GM21619 (cell line): ENCODE measurements at regions not wholly inside any gene's neighbourhood (a gene's known extent, or its start where the extent isn't known, plus 50 kb on each side); places are given as distances from the start of the nearest gene placed in this dataset.
A peak's percentile ranks its signal among the peaks of the same experiment; 100 is the strongest.
"Not testable (repeated sequence)": the region's sequence is repeated elsewhere in the genome, so short reads cannot be mapped to it uniquely, and the experiment has no call there.

Experiments used
- ATAC-seq: cut with Tn5 transposase; IDR thresholded peaks from one replicate; pipeline ENCODE4 v1.9.1; 2021; ENCODE audit not compliant: unreplicated experiment

DNA sequence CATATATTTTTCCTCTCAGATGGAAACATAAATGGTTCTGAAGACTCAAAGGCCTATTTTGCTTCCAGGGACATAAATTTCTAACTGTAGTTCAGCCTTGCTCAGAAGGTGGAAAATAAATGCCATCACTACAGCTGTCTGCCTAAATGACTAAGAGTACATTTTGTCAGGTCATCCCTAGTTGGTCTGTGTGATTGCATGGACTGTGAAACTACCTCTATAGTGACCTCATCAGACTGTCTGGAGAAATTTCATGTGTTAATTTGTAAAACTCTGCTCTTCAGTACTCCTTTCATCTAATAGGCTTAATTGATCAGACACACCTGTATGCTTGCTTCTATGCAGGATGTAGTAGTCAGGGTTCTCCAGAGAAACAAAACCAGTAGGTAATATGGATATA lies 886.9 kb downstream of the AMY1C start:
- ATAC-seq, result peak; percentile 71

DNA sequence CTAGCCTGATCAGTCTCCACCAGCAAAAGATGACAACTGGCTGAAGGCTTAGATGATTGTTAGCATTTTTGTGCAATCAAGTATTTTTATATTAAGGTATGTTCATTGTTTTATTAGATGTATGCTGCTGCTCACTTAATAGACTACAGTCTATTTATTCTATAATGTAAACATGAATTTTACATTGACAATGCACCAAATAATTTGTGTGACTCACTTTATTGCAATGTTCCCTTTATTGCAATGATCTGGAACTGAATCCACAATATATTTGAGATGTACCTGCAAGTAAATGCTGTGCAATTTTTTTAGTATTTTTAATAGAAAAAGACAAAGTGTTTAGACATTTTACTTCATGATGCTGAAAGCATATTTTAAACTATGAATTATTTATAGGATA lies 896.5 kb downstream of the AMY1C start:
- ATAC-seq, result no peak

DNA sequence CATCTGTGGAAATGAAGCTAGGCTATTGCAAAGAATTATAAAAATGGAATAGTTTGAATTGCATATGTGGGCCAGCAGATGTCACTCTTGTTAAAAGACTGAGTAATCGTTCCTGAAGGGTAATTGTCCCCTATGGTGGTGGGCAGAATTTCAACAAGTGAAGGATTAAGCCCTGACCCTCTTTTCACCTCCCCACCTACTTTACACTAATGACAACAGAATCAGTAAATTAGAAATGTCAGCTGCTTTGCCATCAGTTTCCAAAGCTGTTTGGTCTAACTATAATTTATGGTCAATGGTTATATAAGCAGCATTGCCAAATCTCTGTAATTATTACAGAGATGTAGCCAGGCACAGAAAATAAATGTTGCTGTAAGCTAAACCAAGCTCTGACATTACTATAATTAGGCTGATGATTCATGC lies 898.6 kb downstream of the AMY1C start:
- peak; percentile 62 for ATAC-seq

DNA sequence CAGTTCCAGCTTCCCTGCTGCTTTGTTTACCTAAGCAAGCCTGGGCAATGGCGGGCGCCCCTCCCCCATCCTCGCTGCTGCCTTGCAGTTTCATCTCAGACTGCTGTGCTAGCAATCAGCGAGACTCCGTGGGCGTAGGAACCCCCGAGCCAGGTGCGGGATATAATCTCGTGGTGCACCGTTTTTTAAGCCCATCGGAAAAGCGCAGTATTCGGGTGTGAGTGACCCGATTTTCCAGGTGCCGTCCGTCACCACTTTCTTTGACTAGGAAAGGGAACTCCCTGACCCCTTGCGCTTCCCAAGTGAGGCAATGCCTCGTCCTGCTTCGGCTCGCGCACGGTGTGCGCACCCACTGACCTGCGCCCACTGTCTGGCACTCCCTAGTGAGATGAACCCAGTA lies 914.7 kb downstream of the AMY1C start:
- ATAC-seq, result not testable (repeated sequence)

DNA sequence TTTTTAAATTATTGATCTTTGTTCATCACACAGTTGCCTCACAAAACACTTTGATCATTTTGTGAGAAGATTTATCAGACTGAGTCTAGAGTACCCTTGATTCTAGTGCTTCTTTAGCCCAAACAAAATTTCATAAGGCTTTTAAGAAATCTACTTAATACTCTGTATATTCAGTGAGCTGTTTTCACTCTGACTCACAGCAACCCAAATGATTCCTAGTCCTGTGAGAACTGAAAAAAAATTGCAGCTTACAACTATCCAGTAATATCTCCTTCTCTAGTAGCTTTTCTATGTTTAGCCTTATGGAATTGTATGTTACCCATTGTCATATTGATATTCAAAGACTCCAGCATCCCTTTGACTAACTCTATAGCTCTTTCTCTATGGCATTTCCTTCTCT lies 915.6 kb downstream of the AMY1C start:
- ATAC-seq, result no peak

DNA sequence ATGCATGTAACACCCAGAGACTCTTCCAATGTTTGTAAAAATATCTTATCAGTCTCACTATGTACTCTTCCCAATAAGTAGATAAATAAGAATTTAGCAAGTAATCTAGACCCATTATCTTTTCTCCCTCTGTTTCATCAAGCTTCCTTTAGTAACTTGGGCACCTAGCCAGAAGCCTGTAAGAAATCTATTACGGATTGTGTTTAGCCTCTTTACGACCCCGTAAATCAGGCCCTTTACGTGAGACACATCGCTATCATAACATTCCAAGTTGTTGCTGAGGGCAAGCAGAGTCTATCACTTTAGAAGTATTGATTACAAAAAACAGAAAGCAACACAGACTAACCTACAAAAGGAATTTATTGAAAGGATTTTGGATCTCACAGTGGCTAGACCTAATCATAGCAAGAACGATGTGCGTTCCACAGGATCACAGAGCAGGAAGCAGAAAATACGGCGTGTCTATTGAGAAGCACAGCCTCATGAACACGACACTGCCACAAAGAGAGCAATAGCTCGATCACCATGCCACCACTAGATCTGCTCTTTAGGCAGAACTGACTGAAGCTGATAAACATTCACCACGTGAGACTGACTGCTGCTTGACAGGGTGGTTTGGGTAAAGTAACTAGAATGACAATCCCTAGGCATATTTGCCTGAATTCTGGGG lies 922.1 kb downstream of the AMY1C start:
- ATAC-seq, result no peak

DNA sequence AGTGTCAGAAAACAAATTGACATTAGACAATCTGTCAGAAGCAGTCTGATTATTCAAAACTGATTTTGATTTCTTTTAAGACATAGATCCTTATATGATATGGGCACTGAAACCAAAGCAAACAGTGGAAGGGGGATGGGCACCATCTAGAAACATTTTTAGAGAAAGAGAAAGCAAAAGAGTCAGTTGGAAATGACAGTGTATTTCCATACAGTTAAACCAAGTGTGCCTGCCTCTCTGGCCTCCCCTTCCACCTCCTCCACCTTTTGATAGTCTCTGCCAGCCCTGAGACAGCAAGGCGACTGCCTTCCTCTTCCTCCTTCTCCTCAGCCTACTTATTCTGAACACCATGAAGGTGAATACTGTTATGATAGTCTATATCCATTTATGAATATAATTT lies 949.7 kb downstream of the AMY1C start:
- no peak for ATAC-seq

DNA sequence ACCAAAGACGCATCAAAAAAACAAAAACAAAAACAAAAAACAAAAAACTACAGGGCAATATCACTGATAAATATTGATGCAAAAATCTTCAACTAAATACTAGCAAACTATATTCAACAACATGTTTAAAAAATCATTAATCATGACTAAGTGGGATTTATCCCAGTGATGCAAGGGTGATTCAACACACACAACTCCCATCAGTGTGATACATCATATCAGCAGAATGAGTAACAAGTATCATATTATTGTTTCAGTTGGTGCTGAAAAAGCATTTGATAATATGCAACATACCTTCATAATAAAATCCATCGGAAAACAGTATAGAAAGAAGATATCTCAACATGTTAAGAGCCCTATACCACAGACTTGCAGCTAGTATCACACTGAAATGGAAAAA lies 953.0 kb downstream of the AMY1C start:
- ATAC-seq, result no peak

DNA sequence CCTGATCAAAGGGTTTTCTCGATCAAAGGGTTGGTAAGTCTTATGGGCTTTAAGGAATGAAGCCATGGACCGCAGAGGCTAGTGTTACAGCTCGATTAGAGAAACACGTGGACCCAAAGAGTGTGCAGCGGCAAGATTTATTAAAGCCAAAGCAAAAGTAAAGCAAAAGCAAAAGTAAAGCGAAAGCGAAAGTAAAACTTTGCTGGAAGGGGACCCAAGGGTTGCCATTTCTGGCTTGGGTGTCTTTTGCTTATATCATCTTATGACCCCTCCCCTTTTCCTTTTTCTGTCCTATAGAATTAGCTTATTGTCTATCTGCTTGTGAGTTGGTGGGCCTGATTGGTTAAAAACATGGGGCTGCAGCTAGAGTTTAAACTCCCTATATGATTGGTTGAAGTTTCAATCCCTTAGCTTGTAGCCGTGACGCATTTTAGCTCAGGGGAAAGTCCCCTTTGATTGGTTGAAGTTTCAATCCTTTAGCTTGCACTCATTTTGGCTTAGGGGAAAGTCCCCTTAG lies 957.0 kb downstream of the AMY1C start:
- no peak for ATAC-seq

DNA sequence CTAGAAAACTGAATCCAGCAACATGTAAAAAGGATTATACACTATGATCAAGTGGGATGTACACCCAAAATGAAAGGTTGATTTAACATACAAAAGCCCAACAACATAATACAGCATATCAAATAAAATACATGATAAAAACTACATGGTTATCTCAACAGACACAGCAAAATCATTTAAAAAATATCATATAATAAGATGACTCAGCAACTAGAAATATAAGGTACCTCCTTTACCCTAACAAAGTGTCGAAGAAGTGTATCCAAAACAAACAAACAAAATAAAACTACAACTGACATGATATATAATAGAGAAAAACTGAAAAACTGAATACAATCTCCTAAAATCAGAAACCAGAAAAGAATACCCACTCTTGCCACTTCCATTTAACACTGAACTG lies 969.1 kb downstream of the AMY1C start:
- ATAC-seq, result no peak

DNA sequence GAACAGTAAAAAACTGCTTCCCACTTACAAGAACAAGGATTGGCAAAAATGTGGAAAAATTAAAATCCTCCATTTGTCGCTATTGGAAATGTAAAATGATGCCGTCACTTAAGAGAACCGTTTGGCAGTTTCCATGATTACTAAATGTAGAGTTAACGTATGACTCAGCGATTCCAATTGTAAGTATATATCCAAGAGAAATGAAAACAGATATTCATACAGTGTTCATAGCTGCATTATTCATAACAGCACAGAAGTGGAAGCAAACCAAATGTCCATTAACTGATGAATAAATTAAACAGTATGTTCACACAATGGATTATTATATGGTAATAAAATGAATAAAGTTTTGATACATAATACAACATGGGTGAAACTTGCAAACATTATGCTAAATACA lies 971.0 kb downstream of the AMY1C start:
- no peak for ATAC-seq

DNA sequence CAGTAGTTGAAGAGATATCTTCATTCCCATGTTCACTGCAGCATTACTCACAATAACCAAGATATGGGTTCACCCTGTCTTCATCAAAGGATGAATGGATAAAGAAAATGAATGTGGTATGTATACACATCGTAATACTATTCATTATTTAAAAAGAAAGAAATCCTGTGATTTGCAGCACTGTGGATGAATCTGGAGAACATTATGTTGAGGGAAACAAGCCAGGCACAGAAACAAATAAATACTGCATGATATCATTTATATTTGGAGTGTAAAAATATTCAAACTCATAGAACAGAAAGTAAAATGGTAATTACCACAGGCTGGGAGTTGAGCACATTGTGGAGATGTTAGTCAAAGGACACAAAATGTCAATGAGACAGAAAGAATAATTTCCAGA lies 977.2 kb downstream of the AMY1C start:
- no peak for ATAC-seq

DNA sequence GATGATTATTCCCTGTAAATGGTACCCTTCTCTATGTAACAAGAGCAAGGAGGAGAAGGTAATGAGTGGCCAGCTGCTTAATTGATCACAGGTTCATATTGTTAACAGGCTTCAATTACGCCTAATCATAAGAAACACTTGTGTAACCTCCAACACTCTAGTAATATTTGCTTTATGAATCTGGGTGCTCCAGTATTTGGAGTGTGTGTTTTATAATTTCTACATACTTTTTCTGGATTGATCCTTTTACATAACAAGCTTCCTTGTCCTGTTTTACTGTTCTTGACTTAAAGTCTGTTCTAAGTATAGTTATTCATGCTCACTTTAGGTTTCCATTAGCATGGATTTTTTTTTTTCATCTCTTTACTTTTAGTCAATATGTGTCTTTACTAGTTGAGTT lies 984.2 kb downstream of the AMY1C start:
- ATAC-seq, result no peak

DNA sequence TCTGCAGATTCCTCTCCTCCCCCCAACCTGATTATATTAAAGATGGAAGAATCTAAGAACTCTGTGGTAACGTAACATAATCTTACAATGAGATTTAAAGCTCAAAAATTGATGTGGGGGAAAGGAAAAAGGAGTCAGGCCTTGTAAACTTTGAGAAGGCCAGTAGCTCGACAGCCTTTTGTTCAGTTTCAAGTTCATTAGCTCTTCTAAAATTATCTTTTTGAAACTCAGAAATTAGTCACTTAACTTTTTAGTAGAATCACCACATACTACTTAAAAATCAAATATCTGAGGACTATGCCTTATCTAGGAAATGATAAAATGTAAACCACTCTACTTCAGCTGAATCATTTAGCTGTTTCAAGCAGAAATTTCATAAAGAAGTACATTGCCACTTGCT lies 996.2 kb downstream of the AMY1C start:
- ATAC-seq, result no peak

DNA sequence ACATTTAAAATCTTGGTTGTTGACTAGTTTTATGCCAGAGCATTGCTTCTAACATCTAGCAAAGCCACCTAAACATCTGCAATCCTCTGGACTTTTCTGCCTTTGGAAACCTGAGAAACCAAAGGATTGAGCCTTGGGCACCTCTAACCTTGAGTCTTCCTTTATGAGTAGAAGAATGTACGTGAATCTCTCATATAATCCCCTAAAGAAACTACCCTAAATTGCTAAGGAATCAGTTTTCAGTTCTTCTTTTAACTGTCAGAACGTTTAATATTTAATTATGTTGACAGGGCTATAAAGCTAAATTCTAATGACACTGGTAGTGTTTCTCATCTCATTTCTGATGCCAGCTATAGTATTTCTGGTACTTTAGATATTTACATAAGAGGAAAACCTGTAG lies 997.3 kb downstream of the AMY1C start:
- peak; percentile 65 for ATAC-seq

DNA sequence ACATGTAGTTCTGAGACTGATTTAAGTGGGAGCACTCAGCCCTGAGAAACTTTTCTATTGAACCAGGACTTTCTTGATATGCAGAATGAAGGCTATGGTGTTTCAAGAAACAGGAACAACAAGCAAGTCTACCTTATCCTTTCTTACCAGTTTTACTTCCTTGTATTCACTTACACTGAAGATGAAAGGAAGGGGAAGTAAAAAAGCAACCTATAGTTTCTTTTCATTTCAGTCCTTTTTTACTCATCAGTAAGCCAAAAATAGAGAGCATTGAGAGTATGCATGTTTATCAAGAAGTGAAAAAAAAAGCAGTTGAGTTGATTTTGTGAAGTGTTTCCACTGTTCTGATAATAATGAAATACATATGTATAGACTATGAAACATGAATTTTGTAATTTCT lies 1010.3 kb downstream of the AMY1C start:
- ATAC-seq, result peak; percentile 97

DNA sequence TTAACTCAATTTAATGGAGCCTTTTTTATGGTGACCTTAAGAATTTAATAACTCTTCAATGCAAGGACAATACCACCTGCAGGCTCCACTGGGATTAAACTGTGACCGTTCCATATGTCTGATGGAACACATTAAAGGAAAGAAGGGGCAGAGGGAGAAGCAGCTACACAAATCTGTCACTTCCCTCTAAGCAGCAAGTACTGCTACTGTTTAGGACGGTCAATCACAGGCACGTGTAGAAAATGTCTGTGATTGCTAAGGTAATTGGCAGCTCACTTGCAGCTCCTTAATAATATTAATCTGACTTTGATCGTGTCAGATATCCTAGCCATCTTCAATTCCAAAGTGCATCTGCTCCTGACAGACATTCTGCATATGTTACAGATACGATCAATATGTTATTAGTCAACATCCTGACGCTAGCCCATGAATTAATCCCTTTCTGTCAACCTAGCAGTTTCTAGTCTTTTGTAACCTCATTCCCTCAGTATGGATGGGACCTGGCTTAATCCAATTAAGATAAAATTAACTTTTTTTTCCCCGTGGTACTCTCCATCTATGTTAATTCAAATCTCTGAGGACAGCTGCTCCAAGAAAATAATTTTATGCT lies 1012.4 kb downstream of the AMY1C start:
- ATAC-seq, result no peak

DNA sequence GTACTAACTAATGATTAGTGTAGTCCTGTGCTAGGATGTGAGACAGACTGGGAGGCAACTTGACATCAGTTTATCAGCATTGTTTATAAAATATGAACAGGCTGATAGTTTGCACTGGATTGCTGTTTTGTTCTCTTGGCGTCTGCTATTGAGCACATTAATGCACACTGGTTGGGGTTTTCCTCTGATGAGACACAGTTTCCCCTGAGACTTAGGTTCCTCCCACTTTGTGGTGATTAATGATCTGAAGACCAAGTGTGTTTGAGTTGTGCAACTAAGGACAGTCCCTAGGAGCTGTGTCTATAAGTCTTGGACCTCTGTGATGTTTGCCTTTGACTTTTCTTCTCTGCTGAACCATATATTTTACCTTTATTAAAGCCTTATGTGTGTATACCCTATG lies 1015.4 kb downstream of the AMY1C start:
- ATAC-seq, result peak; percentile 71

DNA sequence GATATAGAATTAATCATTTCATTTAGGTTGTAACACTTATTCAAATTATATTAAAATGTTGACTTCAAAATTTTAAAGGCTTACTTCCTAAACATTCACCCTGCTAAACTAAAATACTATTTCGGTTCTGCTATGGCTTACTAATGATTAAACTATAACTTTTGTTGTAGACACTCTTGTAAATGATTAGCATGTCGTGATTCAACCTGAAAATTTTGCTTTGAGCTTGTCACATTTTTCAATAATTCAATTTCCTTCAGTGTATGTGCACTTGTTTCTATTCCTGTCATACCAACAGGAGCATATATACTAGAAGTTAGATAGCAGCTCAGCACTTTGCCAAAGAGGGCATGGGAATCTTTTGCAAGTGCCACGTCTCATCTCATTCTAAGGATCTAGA lies 1018.8 kb downstream of the AMY1C start:
- peak; percentile 77 for ATAC-seq

DNA sequence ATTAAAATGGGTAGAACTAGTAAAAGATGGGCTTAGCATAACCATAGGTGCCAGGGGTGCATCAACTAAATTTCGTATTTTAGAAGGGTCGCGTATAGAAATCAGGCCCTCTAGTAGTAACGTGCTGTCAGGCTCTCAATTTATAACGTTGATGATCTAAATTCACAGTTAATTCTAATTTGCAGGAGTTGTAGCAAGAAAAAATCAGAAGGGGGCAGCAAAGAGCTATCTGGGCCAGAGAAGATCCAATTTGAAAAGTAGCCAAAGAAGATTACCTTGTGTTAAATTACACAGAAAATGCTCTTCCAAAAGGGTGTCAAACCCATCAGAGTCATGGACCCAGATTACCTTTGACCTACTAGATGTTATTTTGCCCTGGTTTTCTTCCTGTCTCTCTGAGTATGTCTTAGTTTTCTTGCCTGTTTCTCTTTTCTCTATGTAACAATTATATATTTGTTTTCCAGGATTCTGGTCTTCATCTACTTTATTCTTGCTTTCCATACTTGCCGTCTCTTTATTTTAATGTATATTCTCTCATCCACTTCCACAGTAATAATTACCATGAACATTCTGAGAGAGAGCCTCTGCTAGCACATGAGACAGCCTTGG lies 1030.9 kb downstream of the AMY1C start:
- ATAC-seq, result no peak

DNA sequence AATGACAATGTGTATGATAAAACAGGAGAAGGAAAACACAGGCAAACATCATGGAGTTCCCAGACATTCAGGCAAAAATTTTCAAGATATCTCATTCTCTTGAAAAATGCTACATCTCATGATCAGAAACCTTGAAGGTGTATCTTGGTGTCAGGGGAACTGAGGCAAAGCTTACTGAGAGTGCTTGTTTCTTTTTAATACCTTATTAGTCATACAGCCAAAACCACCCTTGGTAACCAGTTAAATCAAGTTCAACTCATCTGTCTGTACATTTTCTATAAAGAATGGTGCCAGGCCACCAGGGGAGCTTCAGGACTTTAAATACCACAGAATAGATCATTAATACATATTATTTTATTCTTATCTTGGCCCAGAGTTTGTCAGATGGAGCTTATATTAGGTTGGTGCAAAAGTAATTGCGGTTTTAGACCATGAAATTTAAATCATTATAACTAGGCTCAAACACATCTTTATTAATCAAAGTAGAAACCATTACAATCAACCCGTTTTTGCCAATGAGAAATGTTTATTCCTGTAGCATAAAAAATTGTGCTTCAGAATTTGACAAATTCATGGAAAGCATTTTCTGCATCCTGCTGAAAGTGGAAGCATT lies 1036.0 kb downstream of the AMY1C start:
- no peak for ATAC-seq
